ENCODE measurements at regions not wholly inside any gene's neighbourhood (a gene's known extent, or its start where the extent isn't known, plus 50 kb on each side); places are given as distances from the start of the nearest gene placed in this dataset.

DNA sequence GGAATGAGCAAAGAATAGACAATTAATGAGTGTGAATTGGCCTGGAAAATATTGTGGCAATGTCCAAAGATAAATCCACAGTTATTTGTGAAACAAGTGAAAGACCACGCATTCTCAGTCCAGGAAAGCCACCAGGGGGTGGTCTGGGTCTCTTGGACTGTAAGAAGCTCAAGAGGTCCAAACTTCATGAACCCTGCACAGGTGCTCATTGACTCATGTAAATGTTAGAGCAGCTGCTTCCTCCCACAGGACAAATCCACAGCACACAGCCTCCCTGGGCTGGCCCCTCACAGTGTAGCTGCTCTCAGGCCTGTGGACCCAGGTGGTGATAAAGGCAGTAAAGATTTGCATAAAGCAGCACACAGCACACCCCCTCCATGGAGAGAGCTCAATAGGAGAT is 114.0 kb downstream of the ZNF280B start:
- no peak overlapping the region for H3K27ac ChIP-seq
- H3K4me1 ChIP-seq (ENCODE audit: insufficient read depth), result no peaks in the 10 kb centered on the region
- no peak overlapping the region for H3K4me3 ChIP-seq
- intact Hi-C loops (cut with DNase I), result no loop called here
- TF ChIP-seq EP300 (IDR thresholded peaks at IDR 0.05) (no peak), POLR2A (IDR thresholded peaks at IDR 0.05) (no peak)
- TF ChIP-seq, protein P1, sequence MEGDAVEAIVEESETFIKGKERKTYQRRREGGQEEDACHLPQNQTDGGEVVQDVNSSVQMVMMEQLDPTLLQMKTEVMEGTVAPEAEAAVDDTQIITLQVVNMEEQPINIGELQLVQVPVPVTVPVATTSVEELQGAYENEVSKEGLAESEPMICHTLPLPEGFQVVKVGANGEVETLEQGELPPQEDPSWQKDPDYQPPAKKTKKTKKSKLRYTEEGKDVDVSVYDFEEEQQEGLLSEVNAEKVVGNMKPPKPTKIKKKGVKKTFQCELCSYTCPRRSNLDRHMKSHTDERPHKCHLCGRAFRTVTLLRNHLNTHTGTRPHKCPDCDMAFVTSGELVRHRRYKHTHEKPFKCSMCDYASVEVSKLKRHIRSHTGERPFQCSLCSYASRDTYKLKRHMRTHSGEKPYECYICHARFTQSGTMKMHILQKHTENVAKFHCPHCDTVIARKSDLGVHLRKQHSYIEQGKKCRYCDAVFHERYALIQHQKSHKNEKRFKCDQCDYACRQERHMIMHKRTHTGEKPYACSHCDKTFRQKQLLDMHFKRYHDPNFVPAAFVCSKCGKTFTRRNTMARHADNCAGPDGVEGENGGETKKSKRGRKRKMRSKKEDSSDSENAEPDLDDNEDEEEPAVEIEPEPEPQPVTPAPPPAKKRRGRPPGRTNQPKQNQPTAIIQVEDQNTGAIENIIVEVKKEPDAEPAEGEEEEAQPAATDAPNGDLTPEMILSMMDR (IDR thresholded peaks at IDR 0.05), result no peak
- WGBS, 3 donors, result 39 to 80% (median 60%) methylated on average over 1 of the region's 1 CpG
- H3K36me3 ChIP-seq, result no peaks in the 10 kb centered on the region
- no peak for DNase-seq
- no peaks in the 10 kb centered on the region for H3K9me3 ChIP-seq
- no peaks in the 10 kb centered on the region for H3K27me3 ChIP-seq

DNA sequence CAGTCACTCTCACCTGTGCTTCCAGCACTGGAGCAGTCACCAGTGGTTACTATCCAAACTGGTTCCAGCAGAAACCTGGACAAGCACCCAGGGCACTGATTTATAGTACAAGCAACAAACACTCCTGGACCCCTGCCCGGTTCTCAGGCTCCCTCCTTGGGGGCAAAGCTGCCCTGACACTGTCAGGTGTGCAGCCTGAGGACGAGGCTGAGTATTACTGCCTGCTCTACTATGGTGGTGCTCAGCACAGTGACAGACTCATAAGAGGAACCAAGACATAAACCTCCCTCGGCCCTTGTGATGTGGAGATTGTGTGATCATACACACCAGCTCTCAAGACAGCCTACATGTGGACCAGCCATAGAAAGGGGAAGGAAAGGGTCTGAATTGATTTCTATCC is 113.3 kb downstream of the ZNF280B start:
- no peak overlapping the region for H3K4me3 ChIP-seq
- TF ChIP-seq, protein P1 (IDR thresholded peaks at IDR 0.05), result no peak
- TF ChIP-seq EP300 (IDR thresholded peaks at IDR 0.05), result no peak
- TF ChIP-seq POLR2A (IDR thresholded peaks at IDR 0.05), result no peak
- no peaks in the 10 kb centered on the region for H3K4me1 ChIP-seq (ENCODE audit: insufficient read depth)
- DNase-seq, result no peak
- intact Hi-C loops (cut with DNase I), result no loop called here
- H3K36me3 ChIP-seq, result no peaks in the 10 kb centered on the region
- H3K27ac ChIP-seq, result no peak overlapping the region
- H3K27me3 ChIP-seq, result no peaks in the 10 kb centered on the region
- 48 to 53% (median 50%) methylated on average over 3 of the region's 3 CpGs for WGBS, 3 donors
- H3K9me3 ChIP-seq, result no peaks in the 10 kb centered on the region

GRCh38 chr22:22396741-22397291 is 111.7 kb downstream of the ZNF280B start:
- no peaks in the 10 kb centered on the region for H3K27me3 ChIP-seq
- DNase-seq, result no peak
- no peak overlapping the region for H3K27ac ChIP-seq
- WGBS, 3 donors, result 64 to 78% (median 66%) methylated on average over 7 of the region's 7 CpGs
- H3K4me3 ChIP-seq, result no peak overlapping the region
- intact Hi-C loops (cut with DNase I), result loop anchor here in 1 of 4 donors (1.0 kb wide), 1 partner anchor 48 kb away; no protein-coding TSS in a partner anchor
- no peaks in the 10 kb centered on the region for H3K4me1 ChIP-seq (ENCODE audit: insufficient read depth)
- TF ChIP-seq POLR2A (IDR thresholded peaks at IDR 0.05) (no peak), EP300 (IDR thresholded peaks at IDR 0.05) (no peak)
- TF ChIP-seq, protein P1 (IDR thresholded peaks at IDR 0.05), result no peak
- no peaks in the 10 kb centered on the region for H3K9me3 ChIP-seq
- no peaks in the 10 kb centered on the region for H3K36me3 ChIP-seq

DNA sequence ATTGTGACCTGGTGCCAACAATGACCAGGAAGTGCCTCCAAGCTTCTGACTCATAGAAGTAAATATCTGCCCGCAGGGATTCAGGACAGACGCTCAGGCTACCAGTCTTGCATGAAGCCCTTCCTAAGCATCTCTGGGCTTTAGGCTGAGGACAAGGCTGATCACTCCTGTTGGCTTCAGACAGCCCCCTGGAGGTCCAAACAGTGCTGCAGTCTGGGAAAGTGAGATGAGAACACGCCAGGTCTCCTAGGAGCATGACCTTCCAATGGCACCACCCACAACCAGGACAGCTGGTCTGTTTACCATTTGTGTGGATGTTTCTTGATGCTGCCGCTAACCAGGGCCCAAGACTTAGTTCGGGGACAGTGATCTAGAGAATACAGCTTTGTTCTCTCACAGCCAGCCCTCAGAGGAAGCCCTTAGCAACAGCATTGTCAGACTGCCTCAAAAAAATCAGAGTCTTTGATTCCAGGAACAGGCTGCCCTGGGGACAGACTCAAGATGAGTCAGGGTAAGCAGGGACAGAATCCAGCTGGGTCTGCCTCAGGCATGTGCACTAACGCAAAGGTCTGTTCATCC is 111.2 kb downstream of the ZNF280B start:
- no peaks in the 10 kb centered on the region for H3K36me3 ChIP-seq
- no peak for TF ChIP-seq POLR2A (IDR thresholded peaks at IDR 0.05)
- TF ChIP-seq EP300 (IDR thresholded peaks at IDR 0.05), result no peak
- TF ChIP-seq, protein P1 (IDR thresholded peaks at IDR 0.05), result no peak
- no peak overlapping the region for H3K27ac ChIP-seq
- H3K9me3 ChIP-seq, result no peaks in the 10 kb centered on the region
- intact Hi-C loops (cut with DNase I), result loop anchor here in 1 of 4 donors (1.0 kb wide), 1 partner anchor 48 kb away; no protein-coding TSS in a partner anchor
- H3K4me1 ChIP-seq (ENCODE audit: insufficient read depth), result no peaks in the 10 kb centered on the region
- DNase-seq, result peak in 1 of 5 donors; percentile 34
- no peak overlapping the region for H3K4me3 ChIP-seq
- 31 to 32% (median 31%) methylated on average over 6 of the region's 6 CpGs for WGBS, 3 donors
- H3K27me3 ChIP-seq, result no peaks in the 10 kb centered on the region

All from ovary (tissue), 7 donors.